H9 (cell line): ENCODE measurements at regions not wholly inside any gene's neighbourhood (a gene's known extent, or its start where the extent isn't known, plus 50 kb on each side); places are given as distances from the start of the nearest gene placed in this dataset.

ENCODE experiments used
- DNase-seq: peaks from one replicate; pipeline ENCODE4 v3.0.0-alpha.2; 2017
- H2AFZ ChIP-seq: one replicate; pipeline ENCODE4 v1.6.1; 2013; ENCODE audit warnings: mild to moderate bottlenecking, low read length, control low read depth, moderate library complexity
- H2AK5ac ChIP-seq: 2 replicates; pipeline ENCODE4 v1.6.1; 2013; ENCODE audit warnings: low read length, control low read depth, mixed read lengths; ENCODE audit not compliant: insufficient read length
- H2BK120ac ChIP-seq: one replicate; pipeline ENCODE4 v1.6.1; 2013; ENCODE audit warnings: low read depth, mild to moderate bottlenecking, low read length, control low read depth, inconsistent platforms; ENCODE audit not compliant: poor library complexity, severe bottlenecking
- H2BK12ac ChIP-seq: 2 replicates; pipeline ENCODE4 v1.6.1; 2013; ENCODE audit warnings: low read length, control low read depth, mixed read lengths, low read depth; ENCODE audit not compliant: insufficient read length
- H2BK15ac ChIP-seq: 2 replicates; pipeline ENCODE4 v1.6.1; 2013; ENCODE audit warnings: low read depth, low read length, control low read depth
- H2BK20ac ChIP-seq: one replicate; pipeline ENCODE4 v1.6.1; 2013; ENCODE audit warnings: low read depth, mild to moderate bottlenecking, low read length, control low read depth, inconsistent platforms; ENCODE audit not compliant: poor library complexity, severe bottlenecking
- H2BK5ac ChIP-seq: 2 replicates; pipeline ENCODE4 v1.6.1; 2013; ENCODE audit warnings: low read length, control low read depth, mixed read lengths; ENCODE audit not compliant: insufficient read length
- H3K14ac ChIP-seq: 2 replicates; pipeline ENCODE4 v1.6.1; 2013; ENCODE audit warnings: low read length, control low read depth; ENCODE audit not compliant: insufficient read depth
- H3K18ac ChIP-seq: 2 replicates; pipeline ENCODE4 v1.6.1; 2013; ENCODE audit warnings: low read depth, mild to moderate bottlenecking, mixed read lengths, low read length, control low read depth; ENCODE audit not compliant: insufficient read length
- H3K23ac ChIP-seq: 2 replicates; pipeline ENCODE4 v1.6.1; 2013; ENCODE audit warnings: low read length, control low read depth, mixed read lengths, low read depth; ENCODE audit not compliant: insufficient read length
- H3K23me2 ChIP-seq: 2 replicates; pipeline ENCODE4 v1.6.1; 2013; ENCODE audit warnings: low read depth, mild to moderate bottlenecking, mixed read lengths, low read length, control low read depth; ENCODE audit not compliant: insufficient read length, poor library complexity, severe bottlenecking
- H3K27ac ChIP-seq: 2 replicates; pipeline ENCODE4 v1.5.1; 2013; ENCODE audit warnings: low read length, control low read depth, mixed read lengths, low read depth; ENCODE audit not compliant: insufficient read length
- H3K27me3 ChIP-seq: 2 replicates; pipeline ENCODE4 v1.6.1; 2013; ENCODE audit warnings: low read length, control low read depth, inconsistent platforms; ENCODE audit not compliant: insufficient read depth
- H3K4ac ChIP-seq: 2 replicates; pipeline ENCODE4 v1.6.1; 2013; ENCODE audit warnings: low read depth, mild to moderate bottlenecking, control low read depth, inconsistent platforms, low read length, moderate library complexity
- H3K4me1 ChIP-seq: 2 replicates; pipeline ENCODE4 v1.6.1; 2013; ENCODE audit warnings: low read length, control low read depth, inconsistent platforms; ENCODE audit not compliant: insufficient read depth
- H3K4me2 ChIP-seq: 2 replicates; pipeline ENCODE4 v1.6.1; 2013; ENCODE audit warnings: low read length, control low read depth, mixed read lengths; ENCODE audit not compliant: insufficient read length, insufficient read depth
- H3K56ac ChIP-seq: 2 replicates; pipeline ENCODE4 v1.6.1; 2013; ENCODE audit warnings: low read depth, mild to moderate bottlenecking, mixed read lengths, low read length, control low read depth; ENCODE audit not compliant: insufficient read length
- H3K79me1 ChIP-seq: 2 replicates; pipeline ENCODE4 v1.6.1; 2013; ENCODE audit warnings: low read depth, mild to moderate bottlenecking, moderate library complexity, low read length, control low read depth, inconsistent platforms; ENCODE audit not compliant: insufficient read depth, poor library complexity, severe bottlenecking
- H3K79me2 ChIP-seq: 2 replicates; pipeline ENCODE4 v1.6.1; 2013; ENCODE audit warnings: low read length, control low read depth, inconsistent platforms; ENCODE audit not compliant: insufficient read depth
- H3K9ac ChIP-seq: 2 replicates; pipeline ENCODE4 v1.6.1; 2013; ENCODE audit warnings: low read length, control low read depth, mixed read lengths; ENCODE audit not compliant: insufficient read length; ENCODE audit errors: extremely low read depth
- H3K9me3 ChIP-seq: one replicate; pipeline ENCODE4 v1.6.1; 2013; ENCODE audit warnings: low read depth, low read length, inconsistent platforms; ENCODE audit not compliant: control insufficient read depth
- H3T11ph ChIP-seq: one replicate; pipeline ENCODE4 v1.6.1; 2013; ENCODE audit warnings: mild to moderate bottlenecking, low read length, control low read depth, inconsistent platforms
- H4K20me1 ChIP-seq: one replicate; pipeline ENCODE4 v1.6.1; 2013; ENCODE audit not compliant: control insufficient read depth, insufficient read length, insufficient read depth
- H4K5ac ChIP-seq: 2 replicates; pipeline ENCODE4 v1.6.1; 2013; ENCODE audit warnings: low read depth, mild to moderate bottlenecking, mixed read lengths, low read length, control low read depth; ENCODE audit not compliant: insufficient read length
- H4K8ac ChIP-seq: replicated peaks from 2 replicates; pipeline ENCODE4 v1.6.1; 2013; ENCODE audit warnings: low read length, control low read depth, mixed read lengths, low read depth; ENCODE audit not compliant: insufficient read length
- H4K91ac ChIP-seq: 2 replicates; pipeline ENCODE4 v1.6.1; 2013; ENCODE audit warnings: low read depth, mild to moderate bottlenecking, moderate library complexity, mixed read lengths, low read length, control low read depth; ENCODE audit not compliant: insufficient read length
- H3K27ac Mint-ChIP-seq, 3 experiments: 2 replicates in 2 of 3; 3 replicates in 1 of 3; pipeline ENCODE4 v1.8.0; 2020 to 2021; ENCODE audit warnings: mixed read lengths in 3 of 3, mild to moderate bottlenecking in 1 of 3, moderate library complexity in 1 of 3
- H3K27me3 Mint-ChIP-seq: 2 replicates; pipeline ENCODE4 v1.8.0; 2021; ENCODE audit warnings: low read depth, mild to moderate bottlenecking, moderate library complexity, mixed read lengths
- H3K36me3 Mint-ChIP-seq, 3 experiments: 2 replicates in 2 of 3; 3 replicates in 1 of 3; pipeline ENCODE4 v1.8.0; 2020 to 2021; ENCODE audit warnings: low read depth in 3 of 3, mixed read lengths in 3 of 3; ENCODE audit not compliant: insufficient read depth in 1 of 3
- H3K4me1 Mint-ChIP-seq, 2 experiments: 2 replicates each; pipeline ENCODE4 v1.8.0; 2020; ENCODE audit warnings: mixed read lengths in 2 of 2
- H3K4me3 Mint-ChIP-seq, 2 experiments: 2 replicates in 1 of 2; 3 replicates in 1 of 2; pipeline ENCODE4 v1.8.0; 2020 to 2021; ENCODE audit warnings: mild to moderate bottlenecking in 2 of 2, mixed read lengths in 2 of 2, moderate library complexity in 1 of 2
- H3K9me3 Mint-ChIP-seq, 2 experiments: 2 replicates in 1 of 2; 3 replicates in 1 of 2; pipeline ENCODE4 v1.8.0; 2020; ENCODE audit warnings: mild to moderate bottlenecking in 2 of 2, mixed read lengths in 2 of 2, moderate library complexity in 1 of 2
- CTCF ChIP-seq: fragments of 200-600 bp; sonication (generic); conservative IDR thresholded peaks from 3 replicates; pipeline ENCODE4 v1.8.0; 2021; ENCODE audit warnings: antibody characterized with exemption, mild to moderate bottlenecking
- whole genome bisulfite sequencing: extraction: QIAGEN DNeasy Blood & Tissue Kit; methylation state at CpG from one replicate; pipeline ENCODE4 v1.1.7; 2013; ENCODE audit warnings: missing lambda C conversion rate, low lambda C conversion rate, mixed read lengths; ENCODE audit not compliant: insufficient read length; ENCODE audit errors: extremely low coverage; 5-methylcytosine and 5-hydroxymethylcytosine counted together

DNA sequence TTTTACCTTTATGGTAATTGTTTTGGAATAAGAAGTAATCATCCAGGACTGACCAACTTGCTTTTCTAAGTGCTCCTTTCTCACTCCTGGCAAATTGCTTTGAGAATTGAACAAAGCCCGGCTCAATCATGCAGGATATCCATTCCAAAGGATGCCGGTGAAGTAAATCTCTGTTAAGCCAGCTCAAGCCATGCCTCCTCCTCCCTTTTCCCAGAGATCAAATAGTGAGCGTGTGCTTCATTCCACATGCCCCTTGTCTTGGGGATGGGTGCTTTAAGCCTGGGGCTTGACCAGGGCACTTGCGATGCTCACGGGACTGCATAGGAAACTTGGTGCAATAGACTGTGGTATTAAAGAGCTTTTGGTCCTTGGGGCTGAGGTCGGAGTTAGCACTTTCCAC, 90.7 kb downstream of the UTP18 start:
- WGBS = no CpG with 5 or more reads among the region's 6 CpGs
- H2AFZ ChIP-seq = no peak overlapping the region

More for the DNA sequence above, 90.7 kb downstream of the UTP18 start:
- no peak overlapping the region for H3K14ac ChIP-seq
- no peak overlapping the region for H4K91ac ChIP-seq
- H3K4ac ChIP-seq = no peak overlapping the region
- no peak overlapping the region for H4K5ac ChIP-seq
- no peak overlapping the region for H2BK12ac ChIP-seq
- H3K4me1 ChIP-seq = no peaks in the 10 kb centered on the region
- no peaks in the 10 kb centered on the region for H3K79me1 ChIP-seq
- no peak overlapping the region for H3K27ac Mint-ChIP-seq
- no peak overlapping the region for H3K9ac ChIP-seq
- no peak overlapping the region for H3K27ac ChIP-seq
- TF ChIP-seq CTCF = no peak
- H2BK15ac ChIP-seq = no peak overlapping the region
- H3T11ph ChIP-seq = no peak overlapping the region
- no peak overlapping the region for H3K23ac ChIP-seq
- H4K8ac ChIP-seq = no peak overlapping the region
- no peak overlapping the region for H3K56ac ChIP-seq
- H2BK5ac ChIP-seq = no peak overlapping the region
- H3K27me3 ChIP-seq = no peaks in the 10 kb centered on the region
- no peak for DNase-seq
- no peak overlapping the region for H2BK120ac ChIP-seq
- no peak overlapping the region for H2AK5ac ChIP-seq
- H4K20me1 ChIP-seq = no peaks in the 10 kb centered on the region
- H3K27me3 Mint-ChIP-seq = peaks cover 3% of the 10 kb centered on the region; the same call in 1 of the 2 replicates
- H3K4me3 Mint-ChIP-seq = no peak overlapping the region
- no peak overlapping the region for H3K18ac ChIP-seq
- H3K4me1 Mint-ChIP-seq = peaks cover 6 to 7% of the 10 kb centered on the region in 2 experiments; a peak in 3 of 4 replicates
- no peaks in the 10 kb centered on the region for H3K23me2 ChIP-seq
- H3K4me2 ChIP-seq = no peak overlapping the region
- H3K36me3 Mint-ChIP-seq = no peaks in the 10 kb centered on the region
- no peaks in the 10 kb centered on the region for H3K79me2 ChIP-seq
- H2BK20ac ChIP-seq = no peak overlapping the region
- no peaks in the 10 kb centered on the region for H3K9me3 ChIP-seq
- no peaks in the 10 kb centered on the region for H3K9me3 Mint-ChIP-seq
